GM23338 (cell line): ENCODE measurements at regions not wholly inside any gene's neighbourhood (a gene's known extent, or its start where the extent isn't known, plus 50 kb on each side); places are given as distances from the start of the nearest gene placed in this dataset.

Experiments
- ATAC-seq: fragments of 200-7000 bp; cut with Tn5 transposase; 3 replicates; pipeline ENCODE4 v1.9.1; 2020
- DNase-seq: peaks from one replicate; pipeline ENCODE4 v3.0.0-alpha.2; 2015; ENCODE audit warnings: low spot score
- H2AFZ ChIP-seq: fragments of 200-600 bp; sonication (generic); 2 replicates; pipeline ENCODE4 v1.8.0; 2016; ENCODE audit warnings: antibody characterized with exemption, mild to moderate bottlenecking, moderate library complexity
- H3F3A ChIP-seq: fragments of 200-600 bp; sonication (generic); replicated peaks from 2 replicates; pipeline ENCODE4 v1.8.0; 2017; ENCODE audit warnings: antibody characterized with exemption, mixed run types, low read depth
- H3K27ac ChIP-seq: fragments of 200-600 bp; sonication (generic); 2 replicates; pipeline ENCODE4 v1.6.1; 2016; ENCODE audit warnings: low read depth
- H3K27me3 ChIP-seq: fragments of 200-600 bp; sonication (generic); 2 replicates; pipeline ENCODE4 v1.8.0; 2016; ENCODE audit warnings: mild to moderate bottlenecking, mixed run types, moderate library complexity; ENCODE audit not compliant: insufficient read depth
- H3K36me3 ChIP-seq: fragments of 200-600 bp; sonication (generic); 2 replicates; pipeline ENCODE4 v1.8.0; 2016; ENCODE audit warnings: mild to moderate bottlenecking; ENCODE audit not compliant: insufficient read depth
- H3K4me1 ChIP-seq: fragments of 200-600 bp; sonication (generic); 2 replicates; pipeline ENCODE4 v1.8.0; 2016; ENCODE audit warnings: mild to moderate bottlenecking, moderate library complexity; ENCODE audit not compliant: insufficient read depth
- H3K4me2 ChIP-seq: fragments of 200-600 bp; sonication (generic); 2 replicates; pipeline ENCODE4 v1.7.1; 2017; ENCODE audit warnings: mixed run types
- H3K4me3 ChIP-seq: fragments of 200-600 bp; sonication (generic); 2 replicates; pipeline ENCODE4 v1.6.1; 2016; ENCODE audit warnings: mixed run types
- H3K79me2 ChIP-seq: fragments of 200-600 bp; sonication (generic); replicated peaks from 2 replicates; pipeline ENCODE4 v1.8.0; 2017; ENCODE audit warnings: mild to moderate bottlenecking; ENCODE audit not compliant: insufficient read depth
- H3K9me2 ChIP-seq: fragments of 200-600 bp; sonication (generic); 2 replicates; pipeline ENCODE4 v1.8.0; 2017; ENCODE audit not compliant: insufficient read depth
- H4K20me1 ChIP-seq: fragments of 200-600 bp; sonication (generic); replicated peaks from 2 replicates; pipeline ENCODE4 v1.8.0; 2017; ENCODE audit warnings: mild to moderate bottlenecking; ENCODE audit not compliant: insufficient read depth
- H3K27ac Mint-ChIP-seq: 2 replicates; pipeline ENCODE4 v1.8.0; 2020; ENCODE audit warnings: inconsistent platforms, mild to moderate bottlenecking, moderate library complexity, mixed read lengths
- H3K27me3 Mint-ChIP-seq: 3 replicates; pipeline ENCODE4 v1.8.0; 2022; ENCODE audit warnings: low read depth, mild to moderate bottlenecking, moderate library complexity, mixed read lengths, inconsistent platforms; ENCODE audit not compliant: insufficient read depth, poor library complexity
- H3K36me3 Mint-ChIP-seq: 3 replicates; pipeline ENCODE4 v1.8.0; 2021; ENCODE audit warnings: low read depth, mild to moderate bottlenecking, inconsistent platforms, moderate library complexity, mixed read lengths
- H3K4me1 Mint-ChIP-seq: 3 replicates; pipeline ENCODE4 v1.8.0; 2020; ENCODE audit warnings: mild to moderate bottlenecking, inconsistent platforms, mixed read lengths
- H3K4me3 Mint-ChIP-seq: 3 replicates; pipeline ENCODE4 v1.8.0; 2021; ENCODE audit warnings: moderate library complexity, mild to moderate bottlenecking, inconsistent platforms, mixed read lengths
- H3K9me3 Mint-ChIP-seq: 3 replicates; pipeline ENCODE4 v1.8.0; 2020; ENCODE audit warnings: moderate library complexity, mild to moderate bottlenecking, inconsistent platforms, mixed read lengths
- CREB1 ChIP-seq: fragments of 250-450 bp; sonication (Bioruptor Pico); IDR thresholded peaks from 2 replicates; pipeline ENCODE4 v1.5.0; 2020; ENCODE audit warnings: low read depth, mild to moderate bottlenecking, moderate library complexity
- EZH2 ChIP-seq: fragments of 200-600 bp; sonication (generic); IDR thresholded peaks from one replicate; pipeline ENCODE4 v1.8.0; 2017; ENCODE audit warnings: antibody characterized with exemption, mild to moderate bottlenecking, low read depth; ENCODE audit not compliant: unreplicated experiment
- EZH2phosphoT487 ChIP-seq: fragments of 200-600 bp; sonication (generic); IDR thresholded peaks from one replicate; pipeline ENCODE4 v1.8.1; 2018; ENCODE audit warnings: antibody characterized with exemption; ENCODE audit not compliant: unreplicated experiment
- JUNB ChIP-seq: IDR thresholded peaks from one replicate; pipeline ENCODE4 v1.6.1; 2016; ENCODE audit warnings: antibody characterized with exemption; ENCODE audit not compliant: unreplicated experiment
- NANOG ChIP-seq: IDR thresholded peaks from 2 replicates; pipeline ENCODE4 v1.6.1; 2016; ENCODE audit warnings: antibody characterized with exemption, borderline replicate concordance
- POLR2AphosphoS5 ChIP-seq: IDR thresholded peaks from 2 replicates; pipeline ENCODE4 v1.6.1; 2016; ENCODE audit warnings: antibody characterized with exemption, low read depth
- STAT1 ChIP-seq: IDR thresholded peaks from one replicate; pipeline ENCODE4 v1.6.1; 2016; ENCODE audit warnings: antibody characterized with exemption; ENCODE audit not compliant: unreplicated experiment
- ZNF114 ChIP-seq: fragments of 250-450 bp; sonication (Bioruptor Pico); IDR thresholded peaks from 2 replicates; pipeline ENCODE4 v1.5.0; 2020; ENCODE audit warnings: mild to moderate bottlenecking, moderate library complexity
- ZNF331 ChIP-seq: fragments of 250-450 bp; sonication (Bioruptor Pico); IDR thresholded peaks from 2 replicates; pipeline ENCODE4 v1.5.0; 2020; ENCODE audit warnings: low read depth, mild to moderate bottlenecking, moderate library complexity
- TF ChIP-seq, protein P1 (sequence below): IDR thresholded peaks from one replicate; pipeline ENCODE4 v1.6.1; 2018; ENCODE audit warnings: antibody characterized with exemption; ENCODE audit not compliant: unreplicated experiment
- TF ChIP-seq, protein P2 (sequence below): fragments of 250-450 bp; sonication (Bioruptor Pico); IDR thresholded peaks from 2 replicates; pipeline ENCODE4 v1.5.0; 2020; ENCODE audit warnings: mild to moderate bottlenecking, moderate library complexity
- TF ChIP-seq, protein P3 (sequence below), 2 experiments: fragments of 200-600 bp in 1 of 2; sonication (generic) in 1 of 2; conservative IDR thresholded peaks; 2 replicates each; pipeline versions ENCODE4 v1.5.1 to v1.6.1; 2016 to 2017; ENCODE audit warnings: antibody characterized with exemption in 2 of 2, low read depth in 2 of 2, mild to moderate bottlenecking in 2 of 2, moderate library complexity in 1 of 2
- TF ChIP-seq, protein P4 (sequence below): IDR thresholded peaks from 2 replicates; pipeline ENCODE4 v1.6.1; 2016; ENCODE audit warnings: antibody characterized with exemption

DNA sequence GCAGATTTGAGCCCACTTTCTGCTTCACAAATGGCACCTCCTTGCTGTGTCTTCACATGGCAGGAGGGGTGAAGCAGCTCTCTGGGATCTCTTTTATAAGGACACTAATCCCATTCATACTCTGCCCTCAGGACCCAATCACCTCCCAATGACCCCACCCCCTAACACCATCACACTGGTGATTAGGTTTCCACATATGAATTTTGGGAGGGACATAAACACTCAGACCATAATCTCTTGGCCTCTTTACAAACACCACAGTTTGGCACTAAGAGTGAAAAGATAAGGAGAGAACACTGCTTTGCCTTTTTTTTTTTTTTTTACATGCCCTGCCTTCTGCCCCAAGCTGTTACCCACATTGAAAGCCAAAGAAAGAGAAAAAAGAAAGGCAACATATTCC is 166.2 kb upstream of the NFIA start:
- Histone ChIP-seq H4K20me1 (no peaks in the 10 kb centered on the region), H3K4me3 (no peak overlapping the region), H2AFZ (no peak overlapping the region), H3K4me2 (no peak overlapping the region), H3K79me2 (no peaks in the 10 kb centered on the region), H3K27me3 (no peaks in the 10 kb centered on the region), H3F3A (no peaks in the 10 kb centered on the region), H3K36me3 (no peaks in the 10 kb centered on the region), H3K27ac (no peak overlapping the region), H3K4me1 (peaks cover 8% of the 10 kb centered on the region; the same call in 1 of the 2 replicates), H3K9me2 (no peaks in the 10 kb centered on the region)
- Mint-ChIP-seq H3K27me3 (no peaks in the 10 kb centered on the region), H3K36me3 (no peaks in the 10 kb centered on the region), H3K9me3 (no peaks in the 10 kb centered on the region), H3K4me3 (no peak overlapping the region), H3K4me1 (peaks cover 20% of the 10 kb centered on the region), H3K27ac (no peak overlapping the region)
- no peak for DNase-seq
- no peak for TF ChIP-seq JUNB
- TF ChIP-seq, protein P1, sequence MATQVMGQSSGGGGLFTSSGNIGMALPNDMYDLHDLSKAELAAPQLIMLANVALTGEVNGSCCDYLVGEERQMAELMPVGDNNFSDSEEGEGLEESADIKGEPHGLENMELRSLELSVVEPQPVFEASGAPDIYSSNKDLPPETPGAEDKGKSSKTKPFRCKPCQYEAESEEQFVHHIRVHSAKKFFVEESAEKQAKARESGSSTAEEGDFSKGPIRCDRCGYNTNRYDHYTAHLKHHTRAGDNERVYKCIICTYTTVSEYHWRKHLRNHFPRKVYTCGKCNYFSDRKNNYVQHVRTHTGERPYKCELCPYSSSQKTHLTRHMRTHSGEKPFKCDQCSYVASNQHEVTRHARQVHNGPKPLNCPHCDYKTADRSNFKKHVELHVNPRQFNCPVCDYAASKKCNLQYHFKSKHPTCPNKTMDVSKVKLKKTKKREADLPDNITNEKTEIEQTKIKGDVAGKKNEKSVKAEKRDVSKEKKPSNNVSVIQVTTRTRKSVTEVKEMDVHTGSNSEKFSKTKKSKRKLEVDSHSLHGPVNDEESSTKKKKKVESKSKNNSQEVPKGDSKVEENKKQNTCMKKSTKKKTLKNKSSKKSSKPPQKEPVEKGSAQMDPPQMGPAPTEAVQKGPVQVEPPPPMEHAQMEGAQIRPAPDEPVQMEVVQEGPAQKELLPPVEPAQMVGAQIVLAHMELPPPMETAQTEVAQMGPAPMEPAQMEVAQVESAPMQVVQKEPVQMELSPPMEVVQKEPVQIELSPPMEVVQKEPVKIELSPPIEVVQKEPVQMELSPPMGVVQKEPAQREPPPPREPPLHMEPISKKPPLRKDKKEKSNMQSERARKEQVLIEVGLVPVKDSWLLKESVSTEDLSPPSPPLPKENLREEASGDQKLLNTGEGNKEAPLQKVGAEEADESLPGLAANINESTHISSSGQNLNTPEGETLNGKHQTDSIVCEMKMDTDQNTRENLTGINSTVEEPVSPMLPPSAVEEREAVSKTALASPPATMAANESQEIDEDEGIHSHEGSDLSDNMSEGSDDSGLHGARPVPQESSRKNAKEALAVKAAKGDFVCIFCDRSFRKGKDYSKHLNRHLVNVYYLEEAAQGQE = no peak
- TF ChIP-seq POLR2AphosphoS5 = no peak
- TF ChIP-seq, protein P2, sequence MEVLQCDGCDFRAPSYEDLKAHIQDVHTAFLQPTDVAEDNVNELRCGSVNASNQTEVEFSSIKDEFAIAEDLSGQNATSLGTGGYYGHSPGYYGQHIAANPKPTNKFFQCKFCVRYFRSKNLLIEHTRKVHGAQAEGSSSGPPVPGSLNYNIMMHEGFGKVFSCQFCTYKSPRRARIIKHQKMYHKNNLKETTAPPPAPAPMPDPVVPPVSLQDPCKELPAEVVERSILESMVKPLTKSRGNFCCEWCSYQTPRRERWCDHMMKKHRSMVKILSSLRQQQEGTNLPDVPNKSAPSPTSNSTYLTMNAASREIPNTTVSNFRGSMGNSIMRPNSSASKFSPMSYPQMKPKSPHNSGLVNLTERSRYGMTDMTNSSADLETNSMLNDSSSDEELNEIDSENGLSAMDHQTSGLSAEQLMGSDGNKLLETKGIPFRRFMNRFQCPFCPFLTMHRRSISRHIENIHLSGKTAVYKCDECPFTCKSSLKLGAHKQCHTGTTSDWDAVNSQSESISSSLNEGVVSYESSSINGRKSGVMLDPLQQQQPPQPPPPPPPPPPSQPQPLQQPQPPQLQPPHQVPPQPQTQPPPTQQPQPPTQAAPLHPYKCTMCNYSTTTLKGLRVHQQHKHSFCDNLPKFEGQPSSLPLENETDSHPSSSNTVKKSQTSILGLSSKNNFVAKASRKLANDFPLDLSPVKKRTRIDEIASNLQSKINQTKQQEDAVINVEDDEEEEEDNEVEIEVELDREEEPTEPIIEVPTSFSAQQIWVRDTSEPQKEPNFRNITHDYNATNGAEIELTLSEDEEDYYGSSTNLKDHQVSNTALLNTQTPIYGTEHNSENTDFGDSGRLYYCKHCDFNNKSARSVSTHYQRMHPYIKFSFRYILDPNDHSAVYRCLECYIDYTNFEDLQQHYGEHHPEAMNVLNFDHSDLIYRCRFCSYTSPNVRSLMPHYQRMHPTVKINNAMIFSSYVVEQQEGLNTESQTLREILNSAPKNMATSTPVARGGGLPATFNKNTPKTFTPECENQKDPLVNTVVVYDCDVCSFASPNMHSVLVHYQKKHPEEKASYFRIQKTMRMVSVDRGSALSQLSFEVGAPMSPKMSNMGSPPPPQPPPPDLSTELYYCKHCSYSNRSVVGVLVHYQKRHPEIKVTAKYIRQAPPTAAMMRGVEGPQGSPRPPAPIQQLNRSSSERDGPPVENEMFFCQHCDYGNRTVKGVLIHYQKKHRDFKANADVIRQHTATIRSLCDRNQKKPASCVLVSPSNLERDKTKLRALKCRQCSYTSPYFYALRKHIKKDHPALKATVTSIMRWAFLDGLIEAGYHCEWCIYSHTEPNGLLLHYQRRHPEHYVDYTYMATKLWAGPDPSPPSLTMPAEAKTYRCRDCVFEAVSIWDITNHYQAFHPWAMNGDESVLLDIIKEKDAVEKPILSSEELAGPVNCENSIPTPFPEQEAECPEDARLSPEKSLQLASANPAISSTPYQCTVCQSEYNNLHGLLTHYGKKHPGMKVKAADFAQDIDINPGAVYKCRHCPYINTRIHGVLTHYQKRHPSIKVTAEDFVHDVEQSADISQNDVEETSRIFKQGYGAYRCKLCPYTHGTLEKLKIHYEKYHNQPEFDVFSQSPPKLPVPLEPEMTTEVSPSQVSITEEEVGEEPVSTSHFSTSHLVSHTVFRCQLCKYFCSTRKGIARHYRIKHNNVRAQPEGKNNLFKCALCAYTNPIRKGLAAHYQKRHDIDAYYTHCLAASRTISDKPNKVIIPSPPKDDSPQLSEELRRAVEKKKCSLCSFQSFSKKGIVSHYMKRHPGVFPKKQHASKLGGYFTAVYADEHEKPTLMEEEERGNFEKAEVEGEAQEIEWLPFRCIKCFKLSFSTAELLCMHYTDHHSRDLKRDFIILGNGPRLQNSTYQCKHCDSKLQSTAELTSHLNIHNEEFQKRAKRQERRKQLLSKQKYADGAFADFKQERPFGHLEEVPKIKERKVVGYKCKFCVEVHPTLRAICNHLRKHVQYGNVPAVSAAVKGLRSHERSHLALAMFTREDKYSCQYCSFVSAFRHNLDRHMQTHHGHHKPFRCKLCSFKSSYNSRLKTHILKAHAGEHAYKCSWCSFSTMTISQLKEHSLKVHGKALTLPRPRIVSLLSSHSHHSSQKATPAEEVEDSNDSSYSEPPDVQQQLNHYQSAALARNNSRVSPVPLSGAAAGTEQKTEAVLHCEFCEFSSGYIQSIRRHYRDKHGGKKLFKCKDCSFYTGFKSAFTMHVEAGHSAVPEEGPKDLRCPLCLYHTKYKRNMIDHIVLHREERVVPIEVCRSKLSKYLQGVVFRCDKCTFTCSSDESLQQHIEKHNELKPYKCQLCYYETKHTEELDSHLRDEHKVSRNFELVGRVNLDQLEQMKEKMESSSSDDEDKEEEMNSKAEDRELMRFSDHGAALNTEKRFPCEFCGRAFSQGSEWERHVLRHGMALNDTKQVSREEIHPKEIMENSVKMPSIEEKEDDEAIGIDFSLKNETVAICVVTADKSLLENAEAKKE (CRISPR knock-in tag) = no peak
- no peak for TF ChIP-seq STAT1
- no peak for TF ChIP-seq NANOG
- no peak for TF ChIP-seq EZH2
- no peak for TF ChIP-seq CREB1 (CRISPR knock-in tag)
- TF ChIP-seq, protein P3, sequence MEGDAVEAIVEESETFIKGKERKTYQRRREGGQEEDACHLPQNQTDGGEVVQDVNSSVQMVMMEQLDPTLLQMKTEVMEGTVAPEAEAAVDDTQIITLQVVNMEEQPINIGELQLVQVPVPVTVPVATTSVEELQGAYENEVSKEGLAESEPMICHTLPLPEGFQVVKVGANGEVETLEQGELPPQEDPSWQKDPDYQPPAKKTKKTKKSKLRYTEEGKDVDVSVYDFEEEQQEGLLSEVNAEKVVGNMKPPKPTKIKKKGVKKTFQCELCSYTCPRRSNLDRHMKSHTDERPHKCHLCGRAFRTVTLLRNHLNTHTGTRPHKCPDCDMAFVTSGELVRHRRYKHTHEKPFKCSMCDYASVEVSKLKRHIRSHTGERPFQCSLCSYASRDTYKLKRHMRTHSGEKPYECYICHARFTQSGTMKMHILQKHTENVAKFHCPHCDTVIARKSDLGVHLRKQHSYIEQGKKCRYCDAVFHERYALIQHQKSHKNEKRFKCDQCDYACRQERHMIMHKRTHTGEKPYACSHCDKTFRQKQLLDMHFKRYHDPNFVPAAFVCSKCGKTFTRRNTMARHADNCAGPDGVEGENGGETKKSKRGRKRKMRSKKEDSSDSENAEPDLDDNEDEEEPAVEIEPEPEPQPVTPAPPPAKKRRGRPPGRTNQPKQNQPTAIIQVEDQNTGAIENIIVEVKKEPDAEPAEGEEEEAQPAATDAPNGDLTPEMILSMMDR (conservative IDR thresholded peaks at IDR 0.05; ENCODE audit: low read depth in 2 of 2) = no peak
- TF ChIP-seq ZNF114 (CRISPR knock-in tag) = no peak
- TF ChIP-seq, protein P4, sequence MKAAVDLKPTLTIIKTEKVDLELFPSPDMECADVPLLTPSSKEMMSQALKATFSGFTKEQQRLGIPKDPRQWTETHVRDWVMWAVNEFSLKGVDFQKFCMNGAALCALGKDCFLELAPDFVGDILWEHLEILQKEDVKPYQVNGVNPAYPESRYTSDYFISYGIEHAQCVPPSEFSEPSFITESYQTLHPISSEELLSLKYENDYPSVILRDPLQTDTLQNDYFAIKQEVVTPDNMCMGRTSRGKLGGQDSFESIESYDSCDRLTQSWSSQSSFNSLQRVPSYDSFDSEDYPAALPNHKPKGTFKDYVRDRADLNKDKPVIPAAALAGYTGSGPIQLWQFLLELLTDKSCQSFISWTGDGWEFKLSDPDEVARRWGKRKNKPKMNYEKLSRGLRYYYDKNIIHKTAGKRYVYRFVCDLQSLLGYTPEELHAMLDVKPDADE = no peak
- no peak for TF ChIP-seq ZNF331 (CRISPR knock-in tag)
- no peak for TF ChIP-seq EZH2phosphoT487
- no peak for ATAC-seq
